Osteocyte (in vitro differentiated cells): ENCODE measurements at regions not wholly inside any gene's neighbourhood (a gene's known extent, or its start where the extent isn't known, plus 50 kb on each side); places are given as distances from the start of the nearest gene placed in this dataset.

ENCODE experiments used
- DNase-seq: peaks from one replicate; pipeline ENCODE4 v3.0.0; 2021; ENCODE audit warnings: mixed read lengths; ENCODE audit not compliant: unreplicated experiment; ENCODE audit errors: extremely low spot score
- H3K27ac Mint-ChIP-seq: one replicate; pipeline ENCODE4 v1.8.0; 2021; ENCODE audit warnings: mild to moderate bottlenecking, mixed read lengths; ENCODE audit not compliant: unreplicated experiment
- H3K27me3 Mint-ChIP-seq: one replicate; pipeline ENCODE4 v1.8.0; 2021; ENCODE audit warnings: mixed read lengths; ENCODE audit not compliant: unreplicated experiment
- H3K36me3 Mint-ChIP-seq: one replicate; pipeline ENCODE4 v1.8.0; 2021; ENCODE audit warnings: mixed read lengths; ENCODE audit not compliant: unreplicated experiment
- H3K4me1 Mint-ChIP-seq: one replicate; pipeline ENCODE4 v1.8.0; 2021; ENCODE audit warnings: mixed read lengths; ENCODE audit not compliant: unreplicated experiment
- H3K4me3 Mint-ChIP-seq: one replicate; pipeline ENCODE4 v1.8.0; 2021; ENCODE audit warnings: mild to moderate bottlenecking, moderate library complexity, mixed read lengths; ENCODE audit not compliant: unreplicated experiment
- H3K9me3 Mint-ChIP-seq: one replicate; pipeline ENCODE4 v1.8.0; 2021; ENCODE audit warnings: mixed read lengths; ENCODE audit not compliant: unreplicated experiment
- TF ChIP-seq, protein P1 (sequence below): fragments of 200-600 bp; sonication (generic); IDR thresholded peaks from 2 replicates; pipeline ENCODE4 v1.5.0; 2021; ENCODE audit warnings: antibody characterized with exemption, mild to moderate bottlenecking, moderate library complexity

DNA sequence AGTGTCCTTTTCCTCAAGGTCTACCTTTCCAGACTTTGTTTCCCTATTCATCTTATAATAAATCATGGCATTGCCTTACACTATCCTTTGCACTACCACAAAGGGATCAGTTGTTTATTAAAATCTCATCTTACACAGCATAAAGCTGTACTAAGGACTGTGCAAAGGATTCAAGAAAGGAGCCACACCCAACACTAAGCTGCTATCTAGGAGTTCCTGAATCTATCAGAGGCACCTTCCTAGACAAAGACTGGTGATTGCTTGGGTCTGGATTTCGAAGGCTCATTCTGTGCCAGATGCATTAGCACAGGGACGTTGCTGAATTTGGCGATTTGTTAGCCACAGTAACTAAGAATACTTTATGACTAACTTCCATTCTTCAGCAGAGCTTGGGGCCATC is 412.0 kb downstream of the NUP35 start:
- no peak overlapping the region for H3K4me3 Mint-ChIP-seq
- TF ChIP-seq, protein P1, sequence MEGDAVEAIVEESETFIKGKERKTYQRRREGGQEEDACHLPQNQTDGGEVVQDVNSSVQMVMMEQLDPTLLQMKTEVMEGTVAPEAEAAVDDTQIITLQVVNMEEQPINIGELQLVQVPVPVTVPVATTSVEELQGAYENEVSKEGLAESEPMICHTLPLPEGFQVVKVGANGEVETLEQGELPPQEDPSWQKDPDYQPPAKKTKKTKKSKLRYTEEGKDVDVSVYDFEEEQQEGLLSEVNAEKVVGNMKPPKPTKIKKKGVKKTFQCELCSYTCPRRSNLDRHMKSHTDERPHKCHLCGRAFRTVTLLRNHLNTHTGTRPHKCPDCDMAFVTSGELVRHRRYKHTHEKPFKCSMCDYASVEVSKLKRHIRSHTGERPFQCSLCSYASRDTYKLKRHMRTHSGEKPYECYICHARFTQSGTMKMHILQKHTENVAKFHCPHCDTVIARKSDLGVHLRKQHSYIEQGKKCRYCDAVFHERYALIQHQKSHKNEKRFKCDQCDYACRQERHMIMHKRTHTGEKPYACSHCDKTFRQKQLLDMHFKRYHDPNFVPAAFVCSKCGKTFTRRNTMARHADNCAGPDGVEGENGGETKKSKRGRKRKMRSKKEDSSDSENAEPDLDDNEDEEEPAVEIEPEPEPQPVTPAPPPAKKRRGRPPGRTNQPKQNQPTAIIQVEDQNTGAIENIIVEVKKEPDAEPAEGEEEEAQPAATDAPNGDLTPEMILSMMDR = no peak
- H3K27me3 Mint-ChIP-seq = peaks cover 3% of the 10 kb centered on the region
- no peak for DNase-seq
- H3K9me3 Mint-ChIP-seq = no peaks in the 10 kb centered on the region
- no peaks in the 10 kb centered on the region for H3K4me1 Mint-ChIP-seq
- H3K27ac Mint-ChIP-seq = no peak overlapping the region
- H3K36me3 Mint-ChIP-seq = no peaks in the 10 kb centered on the region

GRCh38 chr2:183536714-183537113 is 412.5 kb downstream of the NUP35 start:
- Mint-ChIP-seq H3K4me1 (no peaks in the 10 kb centered on the region), H3K27ac (no peak overlapping the region), H3K4me3 (no peak overlapping the region), H3K9me3 (no peaks in the 10 kb centered on the region), H3K27me3 (peaks cover 3% of the 10 kb centered on the region), H3K36me3 (no peaks in the 10 kb centered on the region)
- TF ChIP-seq, protein P1 = no peak
- DNase-seq = no peak

GRCh38 chr2:183541766-183542165 is 417.5 kb downstream of the NUP35 start:
- DNase-seq = no peak
- TF ChIP-seq, protein P1 = no peak

GRCh38 chr2:183542606-183543005 is 418.4 kb downstream of the NUP35 start:
- DNase-seq = no peak
- H3K4me1 Mint-ChIP-seq = no peaks in the 10 kb centered on the region
- H3K4me3 Mint-ChIP-seq = no peak overlapping the region
- TF ChIP-seq, protein P1 = no peak
- H3K27me3 Mint-ChIP-seq = no peaks in the 10 kb centered on the region
- H3K27ac Mint-ChIP-seq = no peak overlapping the region
- H3K36me3 Mint-ChIP-seq = no peaks in the 10 kb centered on the region
- peaks cover 14% of the 10 kb centered on the region for H3K9me3 Mint-ChIP-seq

More at GRCh38 chr2:183541766-183542165, 417.5 kb downstream of the NUP35 start:
- Mint-ChIP-seq H3K9me3 (peaks cover 14% of the 10 kb centered on the region), H3K27ac (no peak overlapping the region), H3K27me3 (no peaks in the 10 kb centered on the region), H3K4me1 (no peaks in the 10 kb centered on the region), H3K4me3 (no peak overlapping the region), H3K36me3 (no peaks in the 10 kb centered on the region)

- TF ChIP-seq, protein P1 = no peak
- Mint-ChIP-seq H3K36me3 (no peaks in the 10 kb centered on the region), H3K27me3 (no peaks in the 10 kb centered on the region), H3K27ac (no peak overlapping the region), H3K4me3 (no peak overlapping the region), H3K4me1 (no peaks in the 10 kb centered on the region), H3K9me3 (peaks cover 14% of the 10 kb centered on the region)
- DNase-seq = no peak
These were observed 419.0 kb downstream of the NUP35 start for GRCh38 chr2:183543222-183543621.
